ENCODE measurements at regions not wholly inside any gene's neighbourhood (a gene's known extent, or its start where the extent isn't known, plus 50 kb on each side); places are given as distances from the start of the nearest gene placed in this dataset.
"Not testable (repeated sequence)": the region's sequence is repeated elsewhere in the genome, so short reads cannot be mapped to it uniquely, and the experiment has no call there.

DNA sequence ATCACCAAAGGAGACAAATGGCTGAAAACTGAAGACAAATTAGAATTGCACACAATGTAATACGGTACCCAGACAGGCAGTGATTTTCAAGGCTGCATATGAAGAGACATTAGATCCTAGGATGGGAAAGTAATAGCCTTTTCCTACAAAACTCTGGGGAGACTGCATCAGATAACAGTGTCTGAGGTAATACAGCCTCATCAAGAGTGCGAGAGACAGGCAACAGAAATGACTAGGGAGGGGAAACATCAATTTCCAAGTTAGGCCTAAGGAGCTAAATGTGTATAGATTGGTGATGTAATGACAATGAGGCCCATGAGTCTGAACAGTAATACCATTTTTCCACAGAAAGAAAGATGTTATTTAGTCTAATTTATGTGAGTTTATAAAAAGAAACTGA is 200.3 kb downstream of the HTR1B start:
- no peaks in the 10 kb centered on the region for H3K27me3 ChIP-seq (ENCODE audit: insufficient read depth, poor library complexity, severe bottlenecking)
- no peak overlapping the region for H3K27ac ChIP-seq (replicated peaks)
- TF ChIP-seq POLR2AphosphoS5 (IDR thresholded peaks at IDR 0.05; ENCODE audit: low read depth) (no peak), GABPA (IDR thresholded peaks at IDR 0.05; ENCODE audit: low read depth) (no peak), SPI1 (IDR thresholded peaks at IDR 0.05; ENCODE audit: borderline replicate concordance, low read depth) (no peak)
- TF ChIP-seq, protein P1, sequence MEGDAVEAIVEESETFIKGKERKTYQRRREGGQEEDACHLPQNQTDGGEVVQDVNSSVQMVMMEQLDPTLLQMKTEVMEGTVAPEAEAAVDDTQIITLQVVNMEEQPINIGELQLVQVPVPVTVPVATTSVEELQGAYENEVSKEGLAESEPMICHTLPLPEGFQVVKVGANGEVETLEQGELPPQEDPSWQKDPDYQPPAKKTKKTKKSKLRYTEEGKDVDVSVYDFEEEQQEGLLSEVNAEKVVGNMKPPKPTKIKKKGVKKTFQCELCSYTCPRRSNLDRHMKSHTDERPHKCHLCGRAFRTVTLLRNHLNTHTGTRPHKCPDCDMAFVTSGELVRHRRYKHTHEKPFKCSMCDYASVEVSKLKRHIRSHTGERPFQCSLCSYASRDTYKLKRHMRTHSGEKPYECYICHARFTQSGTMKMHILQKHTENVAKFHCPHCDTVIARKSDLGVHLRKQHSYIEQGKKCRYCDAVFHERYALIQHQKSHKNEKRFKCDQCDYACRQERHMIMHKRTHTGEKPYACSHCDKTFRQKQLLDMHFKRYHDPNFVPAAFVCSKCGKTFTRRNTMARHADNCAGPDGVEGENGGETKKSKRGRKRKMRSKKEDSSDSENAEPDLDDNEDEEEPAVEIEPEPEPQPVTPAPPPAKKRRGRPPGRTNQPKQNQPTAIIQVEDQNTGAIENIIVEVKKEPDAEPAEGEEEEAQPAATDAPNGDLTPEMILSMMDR (IDR thresholded peaks at IDR 0.05; ENCODE audit: insufficient read depth, low read length) = no peak
- TF ChIP-seq, protein P2, sequence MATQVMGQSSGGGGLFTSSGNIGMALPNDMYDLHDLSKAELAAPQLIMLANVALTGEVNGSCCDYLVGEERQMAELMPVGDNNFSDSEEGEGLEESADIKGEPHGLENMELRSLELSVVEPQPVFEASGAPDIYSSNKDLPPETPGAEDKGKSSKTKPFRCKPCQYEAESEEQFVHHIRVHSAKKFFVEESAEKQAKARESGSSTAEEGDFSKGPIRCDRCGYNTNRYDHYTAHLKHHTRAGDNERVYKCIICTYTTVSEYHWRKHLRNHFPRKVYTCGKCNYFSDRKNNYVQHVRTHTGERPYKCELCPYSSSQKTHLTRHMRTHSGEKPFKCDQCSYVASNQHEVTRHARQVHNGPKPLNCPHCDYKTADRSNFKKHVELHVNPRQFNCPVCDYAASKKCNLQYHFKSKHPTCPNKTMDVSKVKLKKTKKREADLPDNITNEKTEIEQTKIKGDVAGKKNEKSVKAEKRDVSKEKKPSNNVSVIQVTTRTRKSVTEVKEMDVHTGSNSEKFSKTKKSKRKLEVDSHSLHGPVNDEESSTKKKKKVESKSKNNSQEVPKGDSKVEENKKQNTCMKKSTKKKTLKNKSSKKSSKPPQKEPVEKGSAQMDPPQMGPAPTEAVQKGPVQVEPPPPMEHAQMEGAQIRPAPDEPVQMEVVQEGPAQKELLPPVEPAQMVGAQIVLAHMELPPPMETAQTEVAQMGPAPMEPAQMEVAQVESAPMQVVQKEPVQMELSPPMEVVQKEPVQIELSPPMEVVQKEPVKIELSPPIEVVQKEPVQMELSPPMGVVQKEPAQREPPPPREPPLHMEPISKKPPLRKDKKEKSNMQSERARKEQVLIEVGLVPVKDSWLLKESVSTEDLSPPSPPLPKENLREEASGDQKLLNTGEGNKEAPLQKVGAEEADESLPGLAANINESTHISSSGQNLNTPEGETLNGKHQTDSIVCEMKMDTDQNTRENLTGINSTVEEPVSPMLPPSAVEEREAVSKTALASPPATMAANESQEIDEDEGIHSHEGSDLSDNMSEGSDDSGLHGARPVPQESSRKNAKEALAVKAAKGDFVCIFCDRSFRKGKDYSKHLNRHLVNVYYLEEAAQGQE (IDR thresholded peaks at IDR 0.05; ENCODE audit: insufficient replicate concordance, low read depth) = no peak
- DNase-seq (ENCODE audit: low read depth in 1 of 2, low spot score in 1 of 2) = no peak
- no peak overlapping the region for H3K4me3 ChIP-seq (replicated peaks; ENCODE audit: insufficient read depth, low read length)

DNA sequence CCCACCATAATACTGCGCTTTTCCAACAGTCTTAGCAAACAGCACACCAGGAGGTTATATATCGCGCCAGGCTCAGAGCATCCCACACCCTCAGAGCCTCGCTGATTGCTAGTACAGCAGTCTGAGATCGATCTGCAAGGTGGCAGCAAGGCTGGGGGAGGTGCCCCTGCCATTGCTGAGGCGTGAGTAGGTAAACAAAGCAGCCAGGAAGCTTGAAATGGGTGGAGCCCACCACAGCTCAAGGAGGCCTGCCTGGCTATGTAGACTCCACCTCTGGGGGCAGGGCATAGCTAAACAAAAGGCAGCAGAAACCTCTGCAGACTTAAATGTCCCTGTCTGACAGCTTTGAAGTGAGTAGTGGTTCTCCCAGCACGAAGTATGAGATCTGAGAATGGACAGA is 211.5 kb downstream of the HTR1B start:
- H3K4me3 ChIP-seq (replicated peaks; ENCODE audit: insufficient read depth, low read length); H3K27ac ChIP-seq (replicated peaks); DNase-seq (ENCODE audit: low read depth in 1 of 2, low spot score in 1 of 2); H3K27me3 ChIP-seq (ENCODE audit: insufficient read depth, poor library complexity, severe bottlenecking): not testable (repeated sequence)

DNA sequence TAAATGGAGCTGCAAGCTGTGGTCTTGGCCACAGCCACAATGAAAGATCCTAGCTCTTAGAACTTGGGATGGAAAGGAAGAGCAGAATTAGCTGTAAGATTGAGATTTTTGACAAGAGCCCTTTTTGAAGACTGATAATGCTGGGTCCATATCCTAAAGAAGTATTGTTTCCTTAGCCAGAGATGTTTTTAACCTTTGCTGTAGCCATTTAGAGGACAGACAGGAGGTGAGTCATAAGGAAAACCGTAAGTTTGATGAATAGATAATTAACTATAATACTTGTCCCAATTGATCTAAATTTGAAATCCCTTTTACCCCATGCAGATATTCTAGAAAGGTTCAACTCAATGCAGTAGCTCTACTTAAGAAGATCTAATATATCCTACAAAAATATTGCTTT is 213.7 kb downstream of the HTR1B start:
- no peak for DNase-seq (ENCODE audit: low read depth in 1 of 2, low spot score in 1 of 2)
- TF ChIP-seq, protein P1 (IDR thresholded peaks at IDR 0.05; ENCODE audit: insufficient read depth, low read length) = no peak
- TF ChIP-seq POLR2AphosphoS5 (IDR thresholded peaks at IDR 0.05; ENCODE audit: low read depth) = no peak
- no peak for TF ChIP-seq GABPA (IDR thresholded peaks at IDR 0.05; ENCODE audit: low read depth)
- TF ChIP-seq SPI1 (IDR thresholded peaks at IDR 0.05; ENCODE audit: borderline replicate concordance, low read depth) = no peak
- TF ChIP-seq, protein P2 (IDR thresholded peaks at IDR 0.05; ENCODE audit: insufficient replicate concordance, low read depth) = no peak
- no peak overlapping the region for H3K4me3 ChIP-seq (replicated peaks; ENCODE audit: insufficient read depth, low read length)
- no peak overlapping the region for H3K27ac ChIP-seq (replicated peaks)
- H3K27me3 ChIP-seq (ENCODE audit: insufficient read depth, poor library complexity, severe bottlenecking) = no peaks in the 10 kb centered on the region

DNA sequence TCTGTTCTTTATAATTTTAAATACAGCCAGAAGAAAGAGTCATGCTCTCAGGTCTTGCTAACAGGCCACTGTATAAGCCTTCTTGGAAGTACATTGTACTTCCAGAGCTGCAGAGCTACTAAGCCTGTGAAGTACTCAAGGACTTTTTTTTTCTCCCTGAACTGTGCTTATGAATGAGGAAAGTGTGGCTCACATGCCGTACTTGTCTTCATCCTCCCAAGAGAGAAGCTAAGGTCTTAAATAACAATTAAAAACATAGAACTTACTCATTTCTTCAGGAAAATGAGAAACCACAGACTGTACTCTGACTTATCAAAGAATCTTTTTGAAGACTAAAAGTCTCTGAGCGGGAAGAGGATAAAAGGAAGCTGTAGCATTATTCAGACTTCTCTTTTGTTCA is 218.3 kb downstream of the HTR1B start:
- Histone ChIP-seq H3K27ac (replicated peaks) (no peak overlapping the region), H3K4me3 (replicated peaks; ENCODE audit: insufficient read depth, low read length) (no peak overlapping the region), H3K27me3 (ENCODE audit: insufficient read depth, poor library complexity, severe bottlenecking) (no peaks in the 10 kb centered on the region)
- TF ChIP-seq GABPA (IDR thresholded peaks at IDR 0.05; ENCODE audit: low read depth) = no peak
- TF ChIP-seq, protein P2 (IDR thresholded peaks at IDR 0.05; ENCODE audit: insufficient replicate concordance, low read depth) = no peak
- TF ChIP-seq, protein P1 (IDR thresholded peaks at IDR 0.05; ENCODE audit: insufficient read depth, low read length) = no peak
- no peak for TF ChIP-seq POLR2AphosphoS5 (IDR thresholded peaks at IDR 0.05; ENCODE audit: low read depth)
- no peak for TF ChIP-seq SPI1 (IDR thresholded peaks at IDR 0.05; ENCODE audit: borderline replicate concordance, low read depth)
- DNase-seq (ENCODE audit: low read depth in 1 of 2, low spot score in 1 of 2) = no peak

Data from HL-60 (cell line).